ENCODE measurements at regions not wholly inside any gene's neighbourhood (a gene's known extent, or its start where the extent isn't known, plus 50 kb on each side); places are given as distances from the start of the nearest gene placed in this dataset.

- TF ChIP-seq CTCF (conservative IDR thresholded peaks at IDR 0.05; ENCODE audit: low read depth in 2 of 2) (no peak), EZH2 (IDR thresholded peaks at IDR 0.05; ENCODE audit: low read depth, unreplicated experiment) (no peak), POLR2AphosphoS5 (IDR thresholded peaks at IDR 0.05; ENCODE audit: low read depth) (no peak), EZH2phosphoT487 (IDR thresholded peaks at IDR 0.05; ENCODE audit: unreplicated experiment) (no peak)
Measured at GRCh38 chr7:54843841-54844355, 84.9 kb upstream of the SEC61G start.

Measured in GM23338 (cell line).